H1 (cell line): ENCODE measurements at regions not wholly inside any gene's neighbourhood (a gene's known extent, or its start where the extent isn't known, plus 50 kb on each side); places are given as distances from the start of the nearest gene placed in this dataset.

ENCODE experiments used
- CTCF ChIA-PET: fragments of 300-600 bp; sonication (Branson Sonifier 250); formaldehyde crosslinking; loops from one replicate; lab custom pipeline; 2021; ENCODE audit not compliant: partially characterized antibody; lab: Charles Lee
- POLR2A ChIA-PET: fragments of 300-600 bp; sonication (Branson Sonifier 250); formaldehyde crosslinking; loops from one replicate; lab custom pipeline; 2021; ENCODE audit warnings: inconsistent platforms; ENCODE audit not compliant: partially characterized antibody; lab: Charles Lee
- DNase-seq, 2 experiments: peaks; one replicate each; pipeline versions ENCODE4 v3.0.0 to v3.0.0-alpha.2; 2010 to 2022; ENCODE audit warnings: low spot score in 2 of 2, low read depth in 1 of 2, mixed read lengths in 1 of 2
- FAIRE-seq: peaks from 2 replicates; lab custom pipeline; 2011; peaks lifted over from hg19 to GRCh38; lab: Jason Lieb, UNC
- H2AFZ ChIP-seq: 2 replicates; pipeline ENCODE4 v1.8.1; 2012; ENCODE audit warnings: low read length, inconsistent platforms
- H2AK5ac ChIP-seq: 2 replicates; pipeline ENCODE4 v1.6.1; 2013; ENCODE audit warnings: low read depth, low read length
- H2BK120ac ChIP-seq: replicated peaks from 2 replicates; pipeline ENCODE3; 2013; ENCODE audit warnings: low read depth, low read length, inconsistent platforms
- H2BK12ac ChIP-seq: 2 replicates; pipeline ENCODE4 v1.6.1; 2013; ENCODE audit warnings: low read depth, low read length
- H2BK15ac ChIP-seq: 2 replicates; pipeline ENCODE4 v1.6.1; 2013; ENCODE audit warnings: low read length
- H2BK20ac ChIP-seq: 2 replicates; pipeline ENCODE4 v1.6.1; 2013; ENCODE audit warnings: low read length
- H2BK5ac ChIP-seq: 2 replicates; pipeline ENCODE4 v1.6.1; 2013; ENCODE audit warnings: low read depth, low read length
- H3K14ac ChIP-seq: 2 replicates; pipeline ENCODE4 v1.6.1; 2013; ENCODE audit warnings: inconsistent platforms; ENCODE audit not compliant: insufficient read length
- H3K18ac ChIP-seq: 2 replicates; pipeline ENCODE4 v1.6.1; 2013; ENCODE audit warnings: low read length; ENCODE audit errors: extremely low read depth
- H3K23ac ChIP-seq: 2 replicates; pipeline ENCODE4 v1.6.1; 2013; ENCODE audit warnings: inconsistent platforms; ENCODE audit not compliant: insufficient read length
- H3K23me2 ChIP-seq: 2 replicates; pipeline ENCODE4 v1.6.1; 2013; ENCODE audit warnings: low read depth, low read length
- H3K27ac ChIP-seq: 2 replicates; pipeline ENCODE4 v1.6.1; 2011; ENCODE audit warnings: low read depth, low read length, inconsistent platforms
- H3K27me3 ChIP-seq, 4 experiments: replicated peaks in 1 of 4; 1 replicate in 1 of 4; 2 replicates in 3 of 4; pipeline versions ENCODE4 v1.6.1 to v1.8.1; 2011 to 2013; ENCODE audit warnings: low read length in 3 of 4, mild to moderate bottlenecking in 3 of 4, inconsistent platforms in 2 of 4, mixed read lengths in 2 of 4, moderate library complexity in 1 of 4; ENCODE audit not compliant: control insufficient read depth in 3 of 4, insufficient read depth in 3 of 4; ENCODE audit errors: extremely low read depth in 1 of 4
- H3K36me3 ChIP-seq, 4 experiments: 2 replicates each; pipeline versions ENCODE4 v1.6.1 to v1.8.1; 2011 to 2013; ENCODE audit warnings: mild to moderate bottlenecking in 4 of 4, low read length in 3 of 4, moderate library complexity in 2 of 4, control low read depth in 1 of 4, inconsistent platforms in 1 of 4; ENCODE audit not compliant: insufficient read depth in 4 of 4, control insufficient read depth in 2 of 4
- H3K4ac ChIP-seq: replicated peaks from 2 replicates; pipeline ENCODE3; 2013; ENCODE audit warnings: low read length, low read depth, mixed read lengths, inconsistent platforms; ENCODE audit not compliant: insufficient read length
- H3K4me1 ChIP-seq, 4 experiments: replicated peaks in 1 of 4; 1 replicate in 1 of 4; 2 replicates in 3 of 4; pipeline versions ENCODE4 v1.6.1 to v1.8.1; 2011 to 2013; ENCODE audit warnings: low read length in 3 of 4, inconsistent platforms in 2 of 4, mixed read lengths in 1 of 4; ENCODE audit not compliant: insufficient read depth in 4 of 4, control insufficient read depth in 3 of 4
- H3K4me2 ChIP-seq, 2 experiments: 2 replicates each; pipeline versions ENCODE4 v1.6.1 to v1.8.1; 2011 to 2013; ENCODE audit warnings: low read depth in 2 of 2, low read length in 2 of 2, control low read depth in 1 of 2, inconsistent platforms in 1 of 2, mild to moderate bottlenecking in 1 of 2; ENCODE audit not compliant: insufficient read depth in 1 of 2
- H3K4me3 ChIP-seq, 4 experiments: fragments of 200-600, 300-600 bp in 1 of 4; sonication (generic), shearing (Covaris generic), sonication (Bioruptor Twin) in 1 of 4; 2 replicates each; pipeline versions ENCODE4 v1.5.1 to v1.8.1; 2011 to 2016; ENCODE audit warnings: low read length in 4 of 4, low read depth in 3 of 4, control low read depth in 2 of 4, inconsistent platforms in 2 of 4, mild to moderate bottlenecking in 2 of 4, mixed read lengths in 1 of 4, moderate library complexity in 1 of 4; ENCODE audit not compliant: insufficient read depth in 2 of 4; ENCODE audit errors: extremely low read depth in 1 of 4
- H3K56ac ChIP-seq: replicated peaks from 2 replicates; pipeline ENCODE3; 2013; ENCODE audit warnings: low read depth, mild to moderate bottlenecking, mixed read lengths, low read length, inconsistent platforms; ENCODE audit not compliant: insufficient read length
- H3K79me1 ChIP-seq: 2 replicates; pipeline ENCODE4 v1.6.1; 2013; ENCODE audit warnings: low read depth, low read length, control low read depth
- H3K79me2 ChIP-seq, 2 experiments: 2 replicates each; pipeline versions ENCODE4 v1.6.1 to v1.8.1; 2012 to 2013; ENCODE audit warnings: low read length in 2 of 2, mild to moderate bottlenecking in 2 of 2, inconsistent platforms in 1 of 2; ENCODE audit not compliant: insufficient read depth in 2 of 2, control insufficient read depth in 1 of 2
- H3K9ac ChIP-seq, 4 experiments: replicated peaks in 1 of 4; 1 replicate in 1 of 4; 2 replicates in 3 of 4; pipeline versions ENCODE4 v1.6.1 to v1.8.1; 2011 to 2013; ENCODE audit warnings: low read depth in 3 of 4, low read length in 3 of 4, control low read depth in 2 of 4, mild to moderate bottlenecking in 2 of 4, moderate library complexity in 2 of 4, inconsistent platforms in 1 of 4; ENCODE audit errors: extremely low read depth in 1 of 4
- H3K9me3 ChIP-seq, 2 experiments: 2 replicates each; pipeline versions ENCODE4 v1.6.1 to v1.8.1; 2012 to 2013; ENCODE audit warnings: mild to moderate bottlenecking in 2 of 2, moderate library complexity in 2 of 2, control low read depth in 1 of 2, inconsistent platforms in 1 of 2, low read depth in 1 of 2, low read length in 1 of 2, mixed read lengths in 1 of 2; ENCODE audit not compliant: insufficient read depth in 2 of 2
- H4K20me1 ChIP-seq, 2 experiments: replicated peaks in 1 of 2; 2 replicates each; pipeline versions ENCODE3 to v1.8.1; 2011 to 2013; ENCODE audit warnings: inconsistent platforms in 2 of 2, low read length in 2 of 2, mild to moderate bottlenecking in 1 of 2; ENCODE audit not compliant: insufficient read depth in 2 of 2, control insufficient read depth in 1 of 2
- H4K5ac ChIP-seq: 2 replicates; pipeline ENCODE4 v1.6.1; 2013; ENCODE audit warnings: low read length, low read depth, mixed read lengths, inconsistent platforms; ENCODE audit not compliant: insufficient read length
- H4K8ac ChIP-seq: 2 replicates; pipeline ENCODE4 v1.8.0; 2013; ENCODE audit warnings: mild to moderate bottlenecking, moderate library complexity, low read length, inconsistent platforms; ENCODE audit not compliant: insufficient read depth; ENCODE audit errors: extremely low read depth
- H4K91ac ChIP-seq: replicated peaks from 2 replicates; pipeline ENCODE3; 2013; ENCODE audit warnings: low read length, mixed read lengths, inconsistent platforms; ENCODE audit not compliant: insufficient read length
- CREB1 ChIP-seq: IDR thresholded peaks from 2 replicates; pipeline ENCODE4 v1.6.1; 2012; ENCODE audit warnings: inconsistent platforms
- EGR1 ChIP-seq: IDR thresholded peaks from 2 replicates; pipeline ENCODE4 v1.6.1; 2011; ENCODE audit warnings: low read depth, low read length, borderline replicate concordance
- EZH2 ChIP-seq: fragments of 200-600 bp; sonication (generic); IDR thresholded peaks from 2 replicates; pipeline ENCODE4 v1.7.1; 2012; ENCODE audit warnings: low read depth, mild to moderate bottlenecking, moderate library complexity, low read length, inconsistent platforms; ENCODE audit not compliant: severe bottlenecking
- FOSL1 ChIP-seq: IDR thresholded peaks from 2 replicates; pipeline ENCODE4 v1.6.1; 2011; ENCODE audit warnings: mild to moderate bottlenecking, low read depth, low read length, moderate library complexity; ENCODE audit not compliant: insufficient read depth
- GABPA ChIP-seq: IDR thresholded peaks from 2 replicates; pipeline ENCODE4 v1.6.1; 2011; ENCODE audit warnings: mild to moderate bottlenecking, low read length, moderate library complexity, borderline replicate concordance; ENCODE audit not compliant: insufficient read depth
- GTF2F1 ChIP-seq: IDR thresholded peaks from 2 replicates; pipeline ENCODE4 v1.6.1; 2012; ENCODE audit warnings: low read depth, low read length, improper control_type of control experiment, borderline replicate concordance
- HDAC2 ChIP-seq, 2 experiments: fragments of 300-600 bp in 1 of 2; sonication (generic) in 1 of 2; IDR thresholded peaks; 2 replicates each; pipeline ENCODE4 v1.6.1; 2011 to 2012; ENCODE audit warnings: low read depth in 2 of 2, low read length in 2 of 2, mild to moderate bottlenecking in 2 of 2, moderate library complexity in 2 of 2, borderline replicate concordance in 1 of 2, inconsistent platforms in 1 of 2
- HDAC6 ChIP-seq: IDR thresholded peaks from one replicate; pipeline ENCODE4 v1.7.1; 2012; ENCODE audit warnings: low read depth, mild to moderate bottlenecking, inconsistent platforms, low read length, moderate library complexity
- KDM1A ChIP-seq: fragments of 200-600, 300-600 bp; sonication (generic); IDR thresholded peaks from 2 replicates; pipeline ENCODE4 v1.7.1; 2016; ENCODE audit warnings: mild to moderate bottlenecking, low read length, borderline replicate concordance
- MAFK ChIP-seq: IDR thresholded peaks from 2 replicates; pipeline ENCODE4 v1.6.1; 2012; ENCODE audit warnings: low read depth, mild to moderate bottlenecking, improper control_type of control experiment, low read length
- NRF1 ChIP-seq: IDR thresholded peaks from 2 replicates; pipeline ENCODE4 v1.6.1; 2011; ENCODE audit warnings: mild to moderate bottlenecking, low read depth, low read length, improper control_type of control experiment
- PHF8 ChIP-seq: fragments of 200-600 bp; sonication (generic); conservative IDR thresholded peaks from 2 replicates; pipeline ENCODE4 v1.7.1; 2012; ENCODE audit warnings: low read depth, mild to moderate bottlenecking, inconsistent platforms, low read length, moderate library complexity
- SP4 ChIP-seq: IDR thresholded peaks from 2 replicates; pipeline ENCODE4 v1.6.1; 2012; ENCODE audit warnings: low read length, inconsistent platforms
- SUZ12 ChIP-seq: fragments of 200-600 bp; sonication (generic); IDR thresholded peaks from 2 replicates; pipeline ENCODE4 v1.6.1; 2012; ENCODE audit warnings: mild to moderate bottlenecking, inconsistent platforms, low read length, moderate library complexity, mixed read lengths
- ZNF274 ChIP-seq: IDR thresholded peaks from 2 replicates; pipeline ENCODE4 v1.7.0; 2012; ENCODE audit warnings: low read length, borderline replicate concordance; ENCODE audit errors: extremely low read depth
- WGBS, 2 experiments: shearing (Covaris generic) in 1 of 2; methylation state at CpG; one replicate each; pipeline versions ENCODE4 v1.1.6 to v1.1.7; 2013 to 2015; ENCODE audit warnings: low lambda C conversion rate in 2 of 2, mixed read lengths in 2 of 2, inconsistent platforms in 1 of 2, low coverage in 1 of 2, missing lambda C conversion rate in 1 of 2; ENCODE audit not compliant: insufficient replicate concordance in 2 of 2, insufficient coverage in 1 of 2, insufficient read length in 1 of 2; ENCODE audit errors: extremely low coverage in 1 of 2, missing lambda C conversion rate in 1 of 2; 5-methylcytosine and 5-hydroxymethylcytosine counted together

DNA sequence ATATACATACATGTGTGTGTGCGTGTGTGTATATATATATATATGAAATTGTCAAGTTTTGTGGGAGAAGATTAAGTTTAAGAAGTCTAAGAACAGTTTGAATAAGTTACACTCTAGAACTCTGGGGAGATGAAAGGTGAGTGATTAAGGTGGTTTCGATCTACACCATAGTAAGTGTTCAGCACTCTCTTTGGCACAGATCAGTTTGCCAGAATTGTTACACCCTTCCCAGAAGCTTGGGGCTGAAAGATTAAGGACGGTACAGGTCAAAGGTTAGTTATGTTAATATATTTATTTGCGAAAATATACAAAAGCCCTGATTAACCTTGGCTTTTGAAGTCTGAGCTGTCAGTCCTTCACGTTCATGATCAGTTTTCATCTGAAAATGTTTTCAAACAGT is 309.1 kb downstream of the KLF5 start:
- H4K5ac ChIP-seq, result no peak overlapping the region
- no peak overlapping the region for H3K56ac ChIP-seq
- H3K4me2 ChIP-seq, result no peak overlapping the region
- H2BK120ac ChIP-seq, result no peak overlapping the region
- no peak overlapping the region for H3K27ac ChIP-seq
- H3K23ac ChIP-seq, result no peak overlapping the region
- no peak overlapping the region for H3K14ac ChIP-seq
- WGBS, 2 experiments, result 87% methylated on average over 5 of the region's 5 CpGs; no CpG with 5 or more reads in 1 of the 2 experiments
- no peak for FAIRE-seq
- H2BK12ac ChIP-seq, result no peak overlapping the region
- H2AFZ ChIP-seq, result no peak overlapping the region
- ChIA-PET POLR2A (no interaction called here), CTCF (interaction anchor here (1.3 kb wide), 2 partner anchors 26 to 82 kb away, joined by 4 read pairs; no protein-coding TSS in a partner anchor)
- H3K23me2 ChIP-seq, result no peaks in the 10 kb centered on the region
- no peaks in the 10 kb centered on the region for H3K9me3 ChIP-seq
- H2BK5ac ChIP-seq, result no peak overlapping the region
- no peaks in the 10 kb centered on the region for H3K79me2 ChIP-seq
- H4K91ac ChIP-seq, result no peak overlapping the region
- no peak for DNase-seq
- H3K4ac ChIP-seq, result no peak overlapping the region
- H3K18ac ChIP-seq, result no peak overlapping the region
- H3K27me3 ChIP-seq, result no peaks in the 10 kb centered on the region
- H3K9ac ChIP-seq, result no peak overlapping the region
- H3K4me1 ChIP-seq, result peaks cover 0 to 4% (median 0%) of the 10 kb centered on the region in 4 experiments; a peak in 1 of 7 replicates
- no peak overlapping the region for H4K8ac ChIP-seq
- no peaks in the 10 kb centered on the region for H3K36me3 ChIP-seq
- no peaks in the 10 kb centered on the region for H4K20me1 ChIP-seq
- H2AK5ac ChIP-seq, result no peak overlapping the region
- no peak overlapping the region for H3K4me3 ChIP-seq
- H2BK20ac ChIP-seq, result no peak overlapping the region
- H3K79me1 ChIP-seq, result no peaks in the 10 kb centered on the region
- no peak overlapping the region for H2BK15ac ChIP-seq
- TF ChIP-seq GABPA (no peak), KDM1A (no peak), PHF8 (no peak), EZH2 (no peak), EGR1 (no peak), FOSL1 (no peak), GTF2F1 (no peak), CREB1 (no peak), NRF1 (no peak), HDAC2 (IDR thresholded peaks at IDR 0.05; ENCODE audit: borderline replicate concordance in 1 of 2, low read depth in 2 of 2, low read length in 2 of 2) (no peak), HDAC6 (no peak), SP4 (no peak), SUZ12 (no peak), MAFK (no peak), ZNF274 (no peak)
